Posterior vena cava (tissue), 2 donors: ENCODE measurements at regions not wholly inside any gene's neighbourhood (a gene's known extent, or its start where the extent isn't known, plus 50 kb on each side); places are given as distances from the start of the nearest gene placed in this dataset.
"Not testable (repeated sequence)": the region's sequence is repeated elsewhere in the genome, so short reads cannot be mapped to it uniquely, and the experiment has no call there.

Experiments used
- DNase-seq: peaks from one replicate; pipeline ENCODE4 v3.0.0-alpha.2; 2020; ENCODE audit warnings: low spot score
- intact Hi-C, 2 donors: fragments of 100-400 bp; cut with DNase I; formaldehyde crosslinking; loops; one replicate each; pipeline versions ENCODE4 v1.14.1 to v1.14.2; 2022 to 2023
- donor health status: DM: yes; HTN: yes; CAD: no.
- donor health status: DM: yes; HTN: yes; CAD: no.

GRCh38 chr3:177476921-177477435 lies 279.7 kb upstream of the TBL1XR1 start:
- no peak for DNase-seq
- intact Hi-C loops = loop anchor here in 1 of 2 donors (10.0 kb wide), 1 partner anchor 112 kb away; no protein-coding TSS in a partner anchor

- intact Hi-C loops = loop anchor here in 1 of 2 donors (10.0 kb wide), 1 partner anchor 114 kb away; no protein-coding TSS in a partner anchor
- no peak for DNase-seq
Measured at GRCh38 chr3:177478170-177478867, 281.0 kb upstream of the TBL1XR1 start.

- intact Hi-C loops = loop anchor here in 1 of 2 donors (10.0 kb wide), 1 partner anchor 115 kb away; no protein-coding TSS in a partner anchor
Measured at GRCh38 chr3:177479630-177480029, 282.3 kb upstream of the TBL1XR1 start.

GRCh38 chr3:177481329-177481728 lies 284.0 kb upstream of the TBL1XR1 start:
- intact Hi-C loops = no loop called here
- DNase-seq = no peak

More at GRCh38 chr3:177479630-177480029, 282.3 kb upstream of the TBL1XR1 start:
- DNase-seq = no peak

GRCh38 chr3:177482048-177482691 lies 284.9 kb upstream of the TBL1XR1 start:
- no peak for DNase-seq
- intact Hi-C loops = no loop called here

- intact Hi-C loops = no loop called here
- DNase-seq = no peak
Measured at GRCh38 chr3:177483182-177483967, 286.1 kb upstream of the TBL1XR1 start.

GRCh38 chr3:177484206-177484605 lies 286.9 kb upstream of the TBL1XR1 start:
- intact Hi-C loops = no loop called here

GRCh38 chr3:177484926-177485325 lies 287.6 kb upstream of the TBL1XR1 start:
- intact Hi-C loops = no loop called here
- no peak for DNase-seq

More at GRCh38 chr3:177484206-177484605, 286.9 kb upstream of the TBL1XR1 start:
- DNase-seq = no peak

- DNase-seq = no peak
- intact Hi-C loops = no loop called here
Measured at GRCh38 chr3:177487635-177488186, 290.4 kb upstream of the TBL1XR1 start.

GRCh38 chr3:177488740-177489139 lies 291.5 kb upstream of the TBL1XR1 start:
- intact Hi-C loops = no loop called here
- DNase-seq = no peak

- intact Hi-C loops = no loop called here
- no peak for DNase-seq
Measured at GRCh38 chr3:177490626-177491025, 293.3 kb upstream of the TBL1XR1 start.

GRCh38 chr3:177491296-177492032 lies 294.2 kb upstream of the TBL1XR1 start:
- no peak for DNase-seq
- intact Hi-C loops = no loop called here

GRCh38 chr3:177493091-177493490 lies 295.8 kb upstream of the TBL1XR1 start:
- intact Hi-C loops = no loop called here

GRCh38 chr3:177494216-177494615 lies 296.9 kb upstream of the TBL1XR1 start:
- intact Hi-C loops = no loop called here
- no peak for DNase-seq

More at GRCh38 chr3:177493091-177493490, 295.8 kb upstream of the TBL1XR1 start:
- no peak for DNase-seq

- intact Hi-C loops = no loop called here
Measured at GRCh38 chr3:177495566-177495965, 298.3 kb upstream of the TBL1XR1 start.

GRCh38 chr3:177498037-177498857 lies 301.0 kb upstream of the TBL1XR1 start:
- intact Hi-C loops = no loop called here
- DNase-seq = no peak

More at GRCh38 chr3:177495566-177495965, 298.3 kb upstream of the TBL1XR1 start:
- no peak for DNase-seq

GRCh38 chr3:177499039-177499438 lies 301.8 kb upstream of the TBL1XR1 start:
- intact Hi-C loops = not testable (repeated sequence)

More at GRCh38 chr3:177499039-177499438, 301.8 kb upstream of the TBL1XR1 start:
- not testable (repeated sequence) for DNase-seq
